IMR-90 (cell line): ENCODE measurements at regions not wholly inside any gene's neighbourhood (a gene's known extent, or its start where the extent isn't known, plus 50 kb on each side); places are given as distances from the start of the nearest gene placed in this dataset.

ENCODE experiments used
- ATAC-seq: fragments of 200-7000 bp; cut with Tn5 transposase; 2 replicates; pipeline ENCODE4 v1.9.1; 2020; ENCODE audit warnings: low read depth, mild to moderate bottlenecking, moderate library complexity
- BruUV-seq: library from RNA; stranded (reverse); fragments of 400-500 nt; replicated peaks from 2 replicates; lab custom pipeline; 2021; lab: Mats Ljungman, UMichigan
- CTCF ChIA-PET: fragments of 300-600 bp; formaldehyde crosslinking; extraction: SDS; loops from one replicate; lab custom pipeline; 2021; ENCODE audit warnings: antibody characterized with exemption; lab: Yijun Ruan, JAX
- POLR2A ChIA-PET: fragments of 300-600 bp; sonication (Branson Sonifier 250); formaldehyde crosslinking; loops from one replicate; lab custom pipeline; 2022; ENCODE audit warnings: antibody characterized with exemption; ENCODE audit not compliant: unreplicated experiment; lab: Charles Lee
- DNase-seq: peaks from one replicate; pipeline ENCODE4 v3.0.0; 2013
- H2AFZ ChIP-seq: replicated peaks from 2 replicates; pipeline ENCODE3; 2013; ENCODE audit warnings: low read length, mild to moderate bottlenecking; ENCODE audit not compliant: poor library complexity
- H2AK5ac ChIP-seq: 2 replicates; pipeline ENCODE4 v1.6.1; 2013; ENCODE audit warnings: low read depth, low read length, inconsistent platforms
- H2AK9ac ChIP-seq: replicated peaks from 2 replicates; pipeline ENCODE3; 2013; ENCODE audit warnings: mild to moderate bottlenecking, low read depth, low read length, moderate library complexity; ENCODE audit not compliant: poor library complexity
- H2BK120ac ChIP-seq: 2 replicates; pipeline ENCODE4 v1.6.1; 2013; ENCODE audit warnings: low read depth, low read length, inconsistent platforms
- H2BK15ac ChIP-seq: 3 replicates; pipeline ENCODE4 v1.6.1; 2013; ENCODE audit warnings: low read depth, low read length, inconsistent platforms
- H2BK20ac ChIP-seq: 2 replicates; pipeline ENCODE4 v1.6.1; 2013; ENCODE audit warnings: low read depth, mild to moderate bottlenecking, inconsistent platforms, low read length, moderate library complexity
- H2BK5ac ChIP-seq: 2 replicates; pipeline ENCODE4 v1.6.1; 2013; ENCODE audit warnings: mild to moderate bottlenecking, low read depth, low read length, inconsistent platforms; ENCODE audit not compliant: poor library complexity, severe bottlenecking
- H3K14ac ChIP-seq: replicated peaks from 2 replicates; pipeline ENCODE4 v1.6.1; 2013; ENCODE audit warnings: low read depth, low read length, inconsistent platforms
- H3K18ac ChIP-seq: 2 replicates; pipeline ENCODE4 v1.6.1; 2013; ENCODE audit warnings: low read depth, low read length, control low read depth
- H3K23ac ChIP-seq: 2 replicates; pipeline ENCODE4 v1.6.1; 2013; ENCODE audit warnings: low read depth, low read length, inconsistent platforms
- H3K27ac ChIP-seq: 2 replicates; pipeline ENCODE4 v1.5.1; 2013; ENCODE audit warnings: mild to moderate bottlenecking, control low read depth, low read length; ENCODE audit not compliant: insufficient read depth
- H3K27me3 ChIP-seq: 2 replicates; pipeline ENCODE4 v1.6.1; 2013; ENCODE audit warnings: low read length; ENCODE audit not compliant: control insufficient read depth, insufficient read depth
- H3K36me3 ChIP-seq: 2 replicates; pipeline ENCODE4 v1.6.1; 2013; ENCODE audit warnings: low read length, mixed read lengths; ENCODE audit not compliant: control insufficient read depth, insufficient read depth
- H3K4ac ChIP-seq: 2 replicates; pipeline ENCODE4 v1.6.1; 2013; ENCODE audit warnings: low read depth, low read length, inconsistent platforms
- H3K4me1 ChIP-seq: 2 replicates; pipeline ENCODE4 v1.6.1; 2013; ENCODE audit warnings: low read length, mixed read lengths; ENCODE audit not compliant: control insufficient read depth, insufficient read depth
- H3K4me2 ChIP-seq: 2 replicates; pipeline ENCODE4 v1.6.1; 2013; ENCODE audit warnings: low read depth, mild to moderate bottlenecking, control low read depth, low read length, moderate library complexity
- H3K4me3 ChIP-seq: 2 replicates; pipeline ENCODE4 v1.5.1; 2013; ENCODE audit warnings: low read depth, mild to moderate bottlenecking, control low read depth, low read length, moderate library complexity; ENCODE audit not compliant: insufficient read depth
- H3K56ac ChIP-seq: 2 replicates; pipeline ENCODE4 v1.6.1; 2013; ENCODE audit warnings: low read length, inconsistent platforms; ENCODE audit not compliant: insufficient read depth; ENCODE audit errors: extremely low read depth
- H3K79me1 ChIP-seq, 2 experiments: 2 replicates each; pipeline ENCODE4 v1.6.1; 2013; ENCODE audit warnings: low read length in 2 of 2, inconsistent platforms in 1 of 2, low read depth in 1 of 2
- H3K9ac ChIP-seq: 2 replicates; pipeline ENCODE4 v1.6.1; 2013; ENCODE audit warnings: low read depth, low read length, control low read depth
- H3K9me1 ChIP-seq: 2 replicates; pipeline ENCODE4 v1.6.1; 2013; ENCODE audit warnings: low read length, inconsistent platforms; ENCODE audit not compliant: insufficient read depth
- H3K9me3 ChIP-seq: 2 replicates; pipeline ENCODE4 v1.6.1; 2013; ENCODE audit warnings: low read length; ENCODE audit not compliant: control insufficient read depth, insufficient read depth
- H4K20me1 ChIP-seq: 2 replicates; pipeline ENCODE4 v1.6.1; 2013; ENCODE audit warnings: low read length, inconsistent platforms; ENCODE audit not compliant: insufficient read depth
- H4K5ac ChIP-seq: 2 replicates; pipeline ENCODE4 v1.6.1; 2013; ENCODE audit warnings: mild to moderate bottlenecking, low read depth, low read length, control low read depth
- H4K8ac ChIP-seq, 2 experiments: 2 replicates each; pipeline ENCODE4 v1.6.1; 2013; ENCODE audit warnings: low read depth in 2 of 2, low read length in 2 of 2, control low read depth in 1 of 2, inconsistent platforms in 1 of 2
- H4K91ac ChIP-seq: 2 replicates; pipeline ENCODE4 v1.6.1; 2013; ENCODE audit warnings: low read depth, low read length, inconsistent platforms; ENCODE audit not compliant: insufficient read depth
- CEBPB ChIP-seq: IDR thresholded peaks from 2 replicates; pipeline ENCODE4 v1.6.1; 2012; ENCODE audit warnings: low read depth, low read length, improper control_type of control experiment
- MAFK ChIP-seq: IDR thresholded peaks from 2 replicates; pipeline ENCODE4 v1.6.1; 2012; ENCODE audit warnings: low read depth, low read length, improper control_type of control experiment
- MAZ ChIP-seq: IDR thresholded peaks from 2 replicates; pipeline ENCODE4 v1.6.1; 2012; ENCODE audit warnings: low read depth, mild to moderate bottlenecking, low read length, improper control_type of control experiment, moderate library complexity, borderline replicate concordance
- NFE2L2 ChIP-seq: fragments of 150-350 bp; IDR thresholded peaks from 2 replicates; pipeline ENCODE4 v1.6.1; 2016; ENCODE audit warnings: low read depth, mild to moderate bottlenecking, low read length
- POLR2A ChIP-seq: IDR thresholded peaks from 2 replicates; pipeline ENCODE4 v1.6.1; 2012; ENCODE audit warnings: mild to moderate bottlenecking, low read depth, low read length
- RFX5 ChIP-seq: IDR thresholded peaks from 2 replicates; pipeline ENCODE4 v1.8.0; 2012; ENCODE audit warnings: low read depth, mild to moderate bottlenecking, low read length, moderate library complexity
- dilution Hi-C: fragments of 300-500 bp; cut with HindIII; formaldehyde crosslinking; loops from one replicate; pipeline ENCODE4 v1.14.3; 2018; ENCODE audit warnings: low sequenced_read_pairs; ENCODE audit not compliant: unreplicated experiment
- in situ Hi-C: fragments of 300-500 bp; cut with MboI; formaldehyde crosslinking; loops from 3 replicates; pipeline ENCODE4 v1.14.3; 2019; ENCODE audit warnings: low sequenced_read_pairs, inconsistent platforms, mixed read lengths
- intact Hi-C: fragments of 100-400 bp; cut with micrococcal nuclease; formaldehyde crosslinking; loops from 2 replicates; pipeline ENCODE4 v1.10.0; 2022
- TF ChIP-seq, protein P1 (sequence below): conservative IDR thresholded peaks from 2 replicates; pipeline ENCODE4 v1.5.1; 2012; ENCODE audit warnings: mild to moderate bottlenecking, low read depth, low read length, improper control_type of control experiment

DNA sequence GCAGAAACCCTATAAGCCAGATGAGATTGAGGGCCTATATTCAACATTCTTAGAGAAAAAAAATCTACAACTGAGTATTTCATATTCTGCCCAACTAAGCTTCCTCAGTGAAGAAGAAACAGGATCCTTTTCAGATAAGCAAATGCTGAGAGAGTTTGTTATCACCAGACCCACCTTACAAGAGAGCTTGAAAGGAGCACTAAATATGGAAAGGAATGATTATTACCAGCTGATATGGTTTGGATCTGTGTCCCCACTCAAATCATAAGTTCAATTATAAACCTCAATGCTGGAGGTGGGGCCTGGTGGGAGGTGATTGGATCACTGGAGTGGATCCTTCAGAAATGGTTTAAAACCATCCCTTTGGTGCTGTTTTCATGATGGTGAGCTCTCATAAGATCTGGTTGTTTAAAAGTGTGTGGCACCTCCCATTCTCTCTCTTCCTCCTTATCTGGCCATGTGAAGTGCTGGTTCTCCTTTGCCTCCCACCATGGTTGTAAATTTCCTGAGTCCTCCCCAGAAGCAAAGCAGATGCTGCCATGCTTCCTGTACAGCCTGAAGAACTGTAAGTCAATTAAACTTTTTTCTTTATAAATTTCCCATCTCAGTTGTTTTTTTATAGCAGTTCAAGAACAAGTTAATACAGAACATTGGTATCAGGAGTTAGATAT is 144.2 kb downstream of the MSN start:
- Histone ChIP-seq H3K4me3 (no peak overlapping the region), H2AK9ac (no peak overlapping the region), H3K4me1 (no peaks in the 10 kb centered on the region), H3K9me3 (no peaks in the 10 kb centered on the region), H3K4me2 (no peak overlapping the region), H2BK20ac (no peak overlapping the region), H4K5ac (no peak overlapping the region), H2AK5ac (no peak overlapping the region), H3K14ac (no peak overlapping the region), H3K4ac (no peak overlapping the region), H2BK5ac (no peak overlapping the region), H3K56ac (no peak overlapping the region), H3K27ac (no peak overlapping the region), H2BK120ac (no peak overlapping the region), H4K8ac (no peak overlapping the region), H4K20me1 (no peaks in the 10 kb centered on the region), H3K79me1 (no peaks in the 10 kb centered on the region), H3K23ac (no peak overlapping the region), H3K9ac (no peak overlapping the region), H2BK15ac (no peak overlapping the region), H3K36me3 (no peaks in the 10 kb centered on the region), H3K9me1 (no peaks in the 10 kb centered on the region), H3K18ac (no peak overlapping the region), H2AFZ (no peak overlapping the region), H3K27me3 (no peaks in the 10 kb centered on the region), H4K91ac (no peak overlapping the region)
- ATAC-seq (no peak), DNase-seq (no peak)
- TF ChIP-seq MAFK (no peak), RFX5 (no peak), MAZ (no peak), POLR2A (no peak), NFE2L2 (no peak), CEBPB (no peak)
- TF ChIP-seq, protein P1, sequence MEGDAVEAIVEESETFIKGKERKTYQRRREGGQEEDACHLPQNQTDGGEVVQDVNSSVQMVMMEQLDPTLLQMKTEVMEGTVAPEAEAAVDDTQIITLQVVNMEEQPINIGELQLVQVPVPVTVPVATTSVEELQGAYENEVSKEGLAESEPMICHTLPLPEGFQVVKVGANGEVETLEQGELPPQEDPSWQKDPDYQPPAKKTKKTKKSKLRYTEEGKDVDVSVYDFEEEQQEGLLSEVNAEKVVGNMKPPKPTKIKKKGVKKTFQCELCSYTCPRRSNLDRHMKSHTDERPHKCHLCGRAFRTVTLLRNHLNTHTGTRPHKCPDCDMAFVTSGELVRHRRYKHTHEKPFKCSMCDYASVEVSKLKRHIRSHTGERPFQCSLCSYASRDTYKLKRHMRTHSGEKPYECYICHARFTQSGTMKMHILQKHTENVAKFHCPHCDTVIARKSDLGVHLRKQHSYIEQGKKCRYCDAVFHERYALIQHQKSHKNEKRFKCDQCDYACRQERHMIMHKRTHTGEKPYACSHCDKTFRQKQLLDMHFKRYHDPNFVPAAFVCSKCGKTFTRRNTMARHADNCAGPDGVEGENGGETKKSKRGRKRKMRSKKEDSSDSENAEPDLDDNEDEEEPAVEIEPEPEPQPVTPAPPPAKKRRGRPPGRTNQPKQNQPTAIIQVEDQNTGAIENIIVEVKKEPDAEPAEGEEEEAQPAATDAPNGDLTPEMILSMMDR: no peak
- dilution Hi-C loops: no loop called here
- ChIA-PET CTCF (no interaction called here), POLR2A (no interaction called here)
- in situ Hi-C loops: no loop called here
- intact Hi-C loops: no loop called here
- no TSS peak for BruUV-seq
